ENCODE measurements at regions not wholly inside any gene's neighbourhood (a gene's known extent, or its start where the extent isn't known, plus 50 kb on each side); places are given as distances from the start of the nearest gene placed in this dataset.

DNA sequence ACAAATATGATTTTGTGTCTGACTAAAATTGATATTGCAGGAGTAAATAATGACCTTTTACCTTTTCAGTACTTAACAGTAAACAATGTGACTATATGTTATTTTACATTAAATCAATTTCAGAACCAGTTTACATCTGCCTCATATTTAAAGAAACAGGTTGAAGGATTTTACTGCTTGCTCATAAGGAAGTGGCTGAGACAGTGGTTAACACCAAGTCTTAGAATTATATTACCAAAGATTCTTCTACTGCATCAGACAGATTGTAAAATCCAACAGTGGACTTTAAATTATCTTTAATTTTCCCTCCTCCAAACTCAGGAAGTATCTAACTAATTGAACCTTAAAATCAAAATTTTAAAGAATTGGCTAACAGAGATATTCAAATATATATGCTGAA lies 1929.9 kb downstream of the PCDH9 start:
- TF ChIP-seq POLR2A (IDR thresholded peaks at IDR 0.05) (no peak), POLR2AphosphoS5 (IDR thresholded peaks at IDR 0.05) (no peak)
- TF ChIP-seq, protein P1, sequence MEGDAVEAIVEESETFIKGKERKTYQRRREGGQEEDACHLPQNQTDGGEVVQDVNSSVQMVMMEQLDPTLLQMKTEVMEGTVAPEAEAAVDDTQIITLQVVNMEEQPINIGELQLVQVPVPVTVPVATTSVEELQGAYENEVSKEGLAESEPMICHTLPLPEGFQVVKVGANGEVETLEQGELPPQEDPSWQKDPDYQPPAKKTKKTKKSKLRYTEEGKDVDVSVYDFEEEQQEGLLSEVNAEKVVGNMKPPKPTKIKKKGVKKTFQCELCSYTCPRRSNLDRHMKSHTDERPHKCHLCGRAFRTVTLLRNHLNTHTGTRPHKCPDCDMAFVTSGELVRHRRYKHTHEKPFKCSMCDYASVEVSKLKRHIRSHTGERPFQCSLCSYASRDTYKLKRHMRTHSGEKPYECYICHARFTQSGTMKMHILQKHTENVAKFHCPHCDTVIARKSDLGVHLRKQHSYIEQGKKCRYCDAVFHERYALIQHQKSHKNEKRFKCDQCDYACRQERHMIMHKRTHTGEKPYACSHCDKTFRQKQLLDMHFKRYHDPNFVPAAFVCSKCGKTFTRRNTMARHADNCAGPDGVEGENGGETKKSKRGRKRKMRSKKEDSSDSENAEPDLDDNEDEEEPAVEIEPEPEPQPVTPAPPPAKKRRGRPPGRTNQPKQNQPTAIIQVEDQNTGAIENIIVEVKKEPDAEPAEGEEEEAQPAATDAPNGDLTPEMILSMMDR (IDR thresholded peaks at IDR 0.05): no peak

Data from prostate gland (tissue), 2 donors.